Uterus (tissue), 2 donors: ENCODE measurements at regions not wholly inside any gene's neighbourhood (a gene's known extent, or its start where the extent isn't known, plus 50 kb on each side); places are given as distances from the start of the nearest gene placed in this dataset.

Source experiments
- CTCF ChIP-seq, 4 experiments: fragments of 200-600 bp in 2 of 4; fragments of 450-650 bp in 2 of 4; sonication (generic) in 2 of 4; IDR thresholded peaks; one replicate each; pipeline ENCODE4 v1.5.1; 2016 to 2019; ENCODE audit warnings: antibody characterized with exemption in 4 of 4, mild to moderate bottlenecking in 2 of 4, moderate library complexity in 1 of 4
- POLR2A ChIP-seq, 2 donors: fragments of 450-650 bp; IDR thresholded peaks; one replicate each; pipeline ENCODE4 v1.6.1; 2016; ENCODE audit warnings: antibody characterized with exemption in 2 of 2, mild to moderate bottlenecking in 1 of 2, moderate library complexity in 1 of 2

GRCh38 chr4:79513576-79513975, 105.5 kb upstream of the GK2 start:
- no peak for TF ChIP-seq CTCF (IDR thresholded peaks at IDR 0.05)
- no peak for TF ChIP-seq POLR2A (IDR thresholded peaks at IDR 0.05)
